PC-9 (cell line): ENCODE measurements at regions not wholly inside any gene's neighbourhood (a gene's known extent, or its start where the extent isn't known, plus 50 kb on each side); places are given as distances from the start of the nearest gene placed in this dataset.

Experiments used
- BruUV-seq: library from RNA; stranded (reverse); fragments of 400-500 nt; replicated peaks from 2 replicates; lab custom pipeline; 2021; lab: Mats Ljungman, UMichigan
- CTCF ChIA-PET: fragments of 300-600 bp; sonication (Branson Sonifier 250); formaldehyde crosslinking; loops from one replicate; lab custom pipeline; 2022; ENCODE audit warnings: antibody characterized with exemption; lab: Charles Lee
- POLR2A ChIA-PET: fragments of 300-600 bp; sonication (Branson Sonifier 250); formaldehyde crosslinking; loops from one replicate; lab custom pipeline; 2022; ENCODE audit warnings: antibody characterized with exemption; ENCODE audit not compliant: unreplicated experiment; lab: Charles Lee
- DNase-seq, 2 experiments: peaks; one replicate each; pipeline versions ENCODE4 v3.0.0 to v3.0.0-alpha.2; 2015 to 2022; ENCODE audit warnings: mixed read lengths in 1 of 2
- H2AFZ ChIP-seq: fragments of 200-600 bp; sonication (generic); 2 replicates; pipeline ENCODE4 v1.8.1; 2017; ENCODE audit warnings: antibody characterized with exemption
- H3F3A ChIP-seq: fragments of 200-600 bp; sonication (generic); 2 replicates; pipeline ENCODE4 v1.8.1; 2017; ENCODE audit warnings: antibody characterized with exemption, mild to moderate bottlenecking, low read depth; ENCODE audit not compliant: insufficient read depth
- H3K27ac ChIP-seq: fragments of 200-600 bp; sonication (generic); 2 replicates; pipeline ENCODE4 v1.6.1; 2016; ENCODE audit warnings: mixed run types
- H3K27me3 ChIP-seq: fragments of 200-600 bp; sonication (generic); 2 replicates; pipeline ENCODE4 v1.6.1; 2016; ENCODE audit warnings: low read depth, mixed run types; ENCODE audit not compliant: insufficient read depth
- H3K36me3 ChIP-seq: fragments of 200-600 bp; sonication (generic); 2 replicates; pipeline ENCODE4 v1.6.1; 2016; ENCODE audit warnings: low read depth, mixed run types
- H3K4me1 ChIP-seq: fragments of 200-600 bp; sonication (generic); replicated peaks from 2 replicates; pipeline ENCODE4 v1.6.1; 2016; ENCODE audit warnings: mixed run types; ENCODE audit not compliant: insufficient read depth
- H3K4me2 ChIP-seq: fragments of 200-600 bp; sonication (generic); 2 replicates; pipeline ENCODE4 v1.6.1; 2017; ENCODE audit warnings: mixed run types
- H3K4me3 ChIP-seq: fragments of 200-600 bp; sonication (generic); 2 replicates; pipeline ENCODE4 v1.6.1; 2016; ENCODE audit warnings: mixed run types
- H3K79me2 ChIP-seq: fragments of 200-600 bp; sonication (generic); 2 replicates; pipeline ENCODE4 v1.6.1; 2017; ENCODE audit warnings: low read depth, mixed run types
- H3K9me2 ChIP-seq: fragments of 200-600 bp; sonication (generic); 2 replicates; pipeline ENCODE4 v1.8.1; 2017; ENCODE audit warnings: mild to moderate bottlenecking; ENCODE audit not compliant: insufficient read depth
- H3K9me3 ChIP-seq: fragments of 200-600 bp; sonication (generic); 2 replicates; pipeline ENCODE4 v1.8.1; 2016; ENCODE audit warnings: low read depth; ENCODE audit not compliant: insufficient read depth
- H4K20me1 ChIP-seq: fragments of 200-600 bp; sonication (generic); 2 replicates; pipeline ENCODE4 v1.8.1; 2017; ENCODE audit not compliant: insufficient read depth
- EZH2 ChIP-seq: fragments of 200-600 bp; sonication (generic); IDR thresholded peaks from 2 replicates; pipeline ENCODE4 v1.8.0; 2017; ENCODE audit warnings: antibody characterized with exemption, low read depth
- intact Hi-C: fragments of 100-400 bp; cut with micrococcal nuclease; formaldehyde crosslinking; loops from one replicate; pipeline ENCODE4 v1.10.0; 2022; ENCODE audit not compliant: unreplicated experiment
- TF ChIP-seq, protein P1 (sequence below): fragments of 200-600 bp; sonication (generic); conservative IDR thresholded peaks from 2 replicates; pipeline ENCODE4 v1.6.1; 2017; ENCODE audit warnings: mixed run types, antibody characterized with exemption, mild to moderate bottlenecking, moderate library complexity

DNA sequence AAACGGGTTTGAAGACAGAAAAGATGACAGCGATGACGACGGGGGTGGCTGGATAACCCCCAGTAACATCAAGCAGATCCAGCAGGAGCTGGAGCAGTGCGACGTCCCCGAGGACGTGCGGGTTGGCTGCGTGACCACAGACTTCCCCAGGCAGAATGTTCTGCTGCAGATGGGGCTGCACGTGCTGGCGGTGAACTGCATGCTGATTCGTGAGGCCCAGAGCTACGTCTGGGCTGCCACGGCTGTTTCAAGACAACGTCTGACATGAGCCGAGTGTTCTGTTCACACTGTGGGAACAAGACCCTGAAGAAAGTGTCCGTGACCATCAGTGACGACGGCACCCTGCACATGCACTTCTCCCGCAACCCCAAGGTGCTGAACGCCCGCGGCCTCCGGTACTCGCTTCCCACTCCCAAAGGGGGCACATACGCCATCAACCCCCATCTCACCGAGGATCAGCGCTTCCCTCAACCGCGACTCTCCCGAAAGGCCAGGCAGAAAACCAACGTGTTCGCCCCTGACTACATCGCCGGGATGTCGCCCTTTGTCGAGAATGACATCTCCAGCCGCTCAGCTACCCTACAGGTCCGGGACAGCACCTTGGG is 319.2 kb upstream of the SLC7A11 start:
- BruUV-seq = no TSS peak
- Histone ChIP-seq H3F3A (no peaks in the 10 kb centered on the region), H3K9me3 (no peaks in the 10 kb centered on the region), H3K9me2 (no peaks in the 10 kb centered on the region), H3K27ac (no peak overlapping the region), H3K36me3 (no peaks in the 10 kb centered on the region), H3K79me2 (no peaks in the 10 kb centered on the region), H2AFZ (no peak overlapping the region), H3K27me3 (no peaks in the 10 kb centered on the region), H3K4me1 (no peaks in the 10 kb centered on the region), H4K20me1 (no peaks in the 10 kb centered on the region), H3K4me3 (no peak overlapping the region), H3K4me2 (no peak overlapping the region)
- DNase-seq = no peak
- intact Hi-C loops = no loop called here
- no peak for TF ChIP-seq EZH2
- TF ChIP-seq, protein P1, sequence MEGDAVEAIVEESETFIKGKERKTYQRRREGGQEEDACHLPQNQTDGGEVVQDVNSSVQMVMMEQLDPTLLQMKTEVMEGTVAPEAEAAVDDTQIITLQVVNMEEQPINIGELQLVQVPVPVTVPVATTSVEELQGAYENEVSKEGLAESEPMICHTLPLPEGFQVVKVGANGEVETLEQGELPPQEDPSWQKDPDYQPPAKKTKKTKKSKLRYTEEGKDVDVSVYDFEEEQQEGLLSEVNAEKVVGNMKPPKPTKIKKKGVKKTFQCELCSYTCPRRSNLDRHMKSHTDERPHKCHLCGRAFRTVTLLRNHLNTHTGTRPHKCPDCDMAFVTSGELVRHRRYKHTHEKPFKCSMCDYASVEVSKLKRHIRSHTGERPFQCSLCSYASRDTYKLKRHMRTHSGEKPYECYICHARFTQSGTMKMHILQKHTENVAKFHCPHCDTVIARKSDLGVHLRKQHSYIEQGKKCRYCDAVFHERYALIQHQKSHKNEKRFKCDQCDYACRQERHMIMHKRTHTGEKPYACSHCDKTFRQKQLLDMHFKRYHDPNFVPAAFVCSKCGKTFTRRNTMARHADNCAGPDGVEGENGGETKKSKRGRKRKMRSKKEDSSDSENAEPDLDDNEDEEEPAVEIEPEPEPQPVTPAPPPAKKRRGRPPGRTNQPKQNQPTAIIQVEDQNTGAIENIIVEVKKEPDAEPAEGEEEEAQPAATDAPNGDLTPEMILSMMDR = no peak
- CTCF ChIA-PET = no interaction called here
- POLR2A ChIA-PET = interaction anchor here (0.7 kb wide), 1 partner anchor 8 kb away, joined by 4 read pairs; no protein-coding TSS in a partner anchor

DNA sequence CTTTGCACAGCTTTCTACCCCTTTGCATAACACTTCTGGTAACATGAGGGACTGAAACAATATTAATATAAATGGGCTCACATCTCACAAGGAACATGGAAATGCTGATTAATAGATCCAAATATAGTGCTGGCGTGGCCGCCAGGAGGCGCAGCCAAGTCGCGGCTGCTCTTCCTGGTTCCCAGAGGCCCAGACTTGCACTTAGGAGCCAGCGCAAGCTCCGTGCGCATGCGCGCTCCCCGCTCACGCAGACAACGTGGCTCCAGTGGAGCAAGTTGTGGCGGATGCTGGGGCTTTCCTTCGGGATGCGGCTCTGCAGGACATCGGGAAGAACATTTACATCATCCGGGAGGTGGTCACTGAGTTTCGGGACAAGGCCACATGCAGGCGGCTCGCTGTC is 318.3 kb upstream of the SLC7A11 start:
- no peak overlapping the region for H2AFZ ChIP-seq
- ChIA-PET POLR2A (interaction anchor here (0.7 kb wide), 1 partner anchor 9 kb away, joined by 4 read pairs; no protein-coding TSS in a partner anchor), CTCF (no interaction called here)
- no peaks in the 10 kb centered on the region for H3K27me3 ChIP-seq
- DNase-seq = no peak
- H3K36me3 ChIP-seq = no peaks in the 10 kb centered on the region
- H3K79me2 ChIP-seq = no peaks in the 10 kb centered on the region
- intact Hi-C loops = no loop called here
- no peak overlapping the region for H3K4me3 ChIP-seq
- H3K4me2 ChIP-seq = no peak overlapping the region
- H3K9me3 ChIP-seq = no peaks in the 10 kb centered on the region
- BruUV-seq = no TSS peak
- no peaks in the 10 kb centered on the region for H4K20me1 ChIP-seq
- TF ChIP-seq, protein P1 = no peak
- TF ChIP-seq EZH2 = no peak
- H3K4me1 ChIP-seq = no peaks in the 10 kb centered on the region
- H3K27ac ChIP-seq = no peak overlapping the region
- no peaks in the 10 kb centered on the region for H3K9me2 ChIP-seq
- no peaks in the 10 kb centered on the region for H3F3A ChIP-seq

DNA sequence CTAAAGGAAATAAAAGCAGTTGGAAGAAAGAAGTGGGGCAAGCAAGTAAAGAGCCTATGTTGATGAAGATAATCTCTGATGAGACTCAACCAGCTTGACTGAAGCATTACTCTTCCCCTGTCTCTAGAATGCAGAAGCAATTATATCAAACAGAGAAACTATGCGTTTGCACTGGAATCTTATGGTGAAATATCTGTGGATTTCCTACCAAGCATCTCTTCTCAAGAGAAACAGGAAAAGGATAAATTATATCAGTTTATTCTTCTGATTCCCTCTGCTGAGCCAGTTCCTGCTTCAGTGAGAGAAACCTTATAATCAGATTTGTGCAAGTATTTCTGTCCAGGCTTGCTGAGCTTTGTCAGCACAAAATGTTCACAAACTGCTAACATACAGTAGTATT is 316.7 kb upstream of the SLC7A11 start:
- CTCF ChIA-PET = no interaction called here
- no TSS peak for BruUV-seq
- POLR2A ChIA-PET = interaction anchor here (0.7 kb wide), 1 partner anchor 37 kb away, joined by 5 read pairs; no protein-coding TSS in a partner anchor

More for the DNA sequence above, 316.7 kb upstream of the SLC7A11 start:
- no peak for DNase-seq
- no peaks in the 10 kb centered on the region for H4K20me1 ChIP-seq
- no peak overlapping the region for H3K4me2 ChIP-seq
- H3K36me3 ChIP-seq = no peaks in the 10 kb centered on the region
- no peak overlapping the region for H3K4me3 ChIP-seq
- H3K9me2 ChIP-seq = no peaks in the 10 kb centered on the region
- H3K4me1 ChIP-seq = no peaks in the 10 kb centered on the region
- H3K79me2 ChIP-seq = no peaks in the 10 kb centered on the region
- intact Hi-C loops = no loop called here
- H3F3A ChIP-seq = no peaks in the 10 kb centered on the region
- H3K9me3 ChIP-seq = no peaks in the 10 kb centered on the region
- no peaks in the 10 kb centered on the region for H3K27me3 ChIP-seq
- H3K27ac ChIP-seq = no peak overlapping the region
- H2AFZ ChIP-seq = no peak overlapping the region
- TF ChIP-seq, protein P1 = no peak
- no peak for TF ChIP-seq EZH2
